Kidney epithelial cell (primary cell): ENCODE measurements at regions not wholly inside any gene's neighbourhood (a gene's known extent, or its start where the extent isn't known, plus 50 kb on each side); places are given as distances from the start of the nearest gene placed in this dataset.

ENCODE experiments used
- DNase-seq: peaks from one replicate; pipeline ENCODE4 v3.0.0-alpha.2; 2010; ENCODE audit warnings: low read depth
- H3K27me3 ChIP-seq: 2 replicates; pipeline ENCODE4 v1.6.0; 2011; ENCODE audit warnings: low read length; ENCODE audit not compliant: control insufficient read depth, insufficient read depth
- H3K36me3 ChIP-seq: 2 replicates; pipeline ENCODE4 v1.5.1; 2011; ENCODE audit warnings: low read length; ENCODE audit not compliant: control insufficient read depth, insufficient read depth
- H3K4me3 ChIP-seq: 2 replicates; pipeline ENCODE4 v1.5.1; 2011; ENCODE audit warnings: low read depth, mild to moderate bottlenecking, control low read depth, low read length
- TF ChIP-seq, protein P1 (sequence below): IDR thresholded peaks from 2 replicates; pipeline ENCODE4 v1.5.1; 2011; ENCODE audit warnings: mild to moderate bottlenecking, moderate library complexity, low read length, control low read depth, inconsistent platforms; ENCODE audit not compliant: insufficient read depth, poor library complexity, severe bottlenecking

DNA sequence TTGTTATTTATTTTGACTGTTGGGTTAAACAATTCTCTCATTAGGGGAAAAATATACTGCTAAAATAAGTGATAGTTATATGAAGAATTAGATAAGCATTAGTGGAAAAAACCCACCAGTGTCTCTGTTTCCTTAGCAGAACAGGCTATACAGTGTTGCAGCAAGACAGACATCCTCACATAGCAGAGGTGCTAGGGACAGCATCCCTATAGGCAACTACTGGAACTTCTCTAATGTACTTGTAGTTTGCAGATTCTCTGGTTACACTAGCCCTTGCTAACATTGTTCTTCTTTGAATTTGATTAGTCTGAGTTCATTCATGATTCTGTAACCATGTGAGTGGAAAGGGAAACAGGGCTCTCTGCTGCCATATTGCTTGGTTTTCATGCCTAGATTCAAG is 661.8 kb upstream of the RGMB start:
- Histone ChIP-seq H3K4me3 (no peak overlapping the region), H3K36me3 (no peaks in the 10 kb centered on the region), H3K27me3 (no peaks in the 10 kb centered on the region)
- no peak for DNase-seq
- TF ChIP-seq, protein P1, sequence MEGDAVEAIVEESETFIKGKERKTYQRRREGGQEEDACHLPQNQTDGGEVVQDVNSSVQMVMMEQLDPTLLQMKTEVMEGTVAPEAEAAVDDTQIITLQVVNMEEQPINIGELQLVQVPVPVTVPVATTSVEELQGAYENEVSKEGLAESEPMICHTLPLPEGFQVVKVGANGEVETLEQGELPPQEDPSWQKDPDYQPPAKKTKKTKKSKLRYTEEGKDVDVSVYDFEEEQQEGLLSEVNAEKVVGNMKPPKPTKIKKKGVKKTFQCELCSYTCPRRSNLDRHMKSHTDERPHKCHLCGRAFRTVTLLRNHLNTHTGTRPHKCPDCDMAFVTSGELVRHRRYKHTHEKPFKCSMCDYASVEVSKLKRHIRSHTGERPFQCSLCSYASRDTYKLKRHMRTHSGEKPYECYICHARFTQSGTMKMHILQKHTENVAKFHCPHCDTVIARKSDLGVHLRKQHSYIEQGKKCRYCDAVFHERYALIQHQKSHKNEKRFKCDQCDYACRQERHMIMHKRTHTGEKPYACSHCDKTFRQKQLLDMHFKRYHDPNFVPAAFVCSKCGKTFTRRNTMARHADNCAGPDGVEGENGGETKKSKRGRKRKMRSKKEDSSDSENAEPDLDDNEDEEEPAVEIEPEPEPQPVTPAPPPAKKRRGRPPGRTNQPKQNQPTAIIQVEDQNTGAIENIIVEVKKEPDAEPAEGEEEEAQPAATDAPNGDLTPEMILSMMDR = no peak

DNA sequence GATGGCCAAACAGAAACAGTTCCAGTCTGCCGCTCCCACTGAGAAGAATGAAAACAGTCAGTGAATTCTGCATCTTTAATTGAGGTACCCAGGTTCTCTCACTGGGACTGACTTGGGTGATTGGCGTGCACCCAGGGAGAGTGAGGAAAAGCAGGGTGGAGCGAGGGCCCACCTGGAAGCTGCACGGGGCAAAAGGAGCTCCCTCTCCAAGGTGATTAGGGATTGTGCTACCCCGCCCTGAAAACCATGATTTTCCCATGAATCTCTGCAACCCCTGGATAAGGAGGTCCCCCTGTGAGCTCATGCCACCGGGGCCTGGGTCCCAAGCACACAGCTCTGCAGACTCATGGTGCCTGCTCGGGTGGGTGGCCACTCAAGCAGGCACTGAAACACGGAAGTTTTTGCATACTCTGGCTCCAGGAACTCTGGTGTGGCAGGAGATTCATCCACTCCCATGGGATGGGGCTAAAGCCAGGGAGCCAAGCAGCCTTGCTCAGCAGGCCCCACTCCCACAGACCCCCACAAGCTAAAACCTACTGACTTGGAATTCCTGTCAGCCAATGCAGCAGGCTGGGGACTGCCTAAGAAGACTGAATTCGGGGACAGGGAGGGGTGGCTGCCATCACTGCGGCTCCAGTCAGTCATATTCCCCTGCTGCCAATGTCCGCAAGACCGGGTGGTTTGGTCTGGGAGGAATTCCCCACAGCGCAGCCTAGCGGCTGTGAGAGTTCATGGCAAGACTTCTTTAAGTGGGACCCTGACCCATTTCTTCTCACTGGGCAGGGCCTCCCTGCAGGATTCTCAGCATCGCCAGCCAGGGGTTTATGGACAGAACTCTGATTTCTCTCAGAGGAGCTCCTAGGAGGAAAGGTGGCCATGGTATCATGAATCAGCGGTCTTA is 652.2 kb upstream of the RGMB start:
- TF ChIP-seq, protein P1 = no peak
- DNase-seq = no peak
- Histone ChIP-seq H3K27me3 (no peaks in the 10 kb centered on the region), H3K4me3 (no peak overlapping the region), H3K36me3 (no peaks in the 10 kb centered on the region)

DNA sequence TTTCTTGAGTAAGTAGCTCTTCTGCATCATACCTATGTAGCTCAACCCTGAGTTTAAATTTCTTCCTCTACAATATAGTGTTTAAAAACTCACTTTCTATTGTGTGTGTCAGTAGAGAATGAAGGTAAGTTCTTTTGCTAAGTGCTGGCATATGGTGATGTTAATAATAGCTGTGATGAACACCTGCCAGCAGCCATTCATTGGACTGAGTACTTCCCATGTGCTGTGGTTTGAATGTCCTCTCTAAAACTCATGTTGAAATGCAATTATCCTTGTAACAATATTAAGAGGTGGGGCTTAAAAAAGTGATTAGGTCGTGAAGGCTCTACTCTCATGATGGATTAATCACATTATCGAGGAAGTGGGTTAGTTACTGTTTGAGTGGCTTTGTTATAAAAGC is 645.2 kb upstream of the RGMB start:
- Histone ChIP-seq H3K36me3 (no peaks in the 10 kb centered on the region), H3K4me3 (no peak overlapping the region), H3K27me3 (no peaks in the 10 kb centered on the region)
- TF ChIP-seq, protein P1 = no peak
- no peak for DNase-seq

DNA sequence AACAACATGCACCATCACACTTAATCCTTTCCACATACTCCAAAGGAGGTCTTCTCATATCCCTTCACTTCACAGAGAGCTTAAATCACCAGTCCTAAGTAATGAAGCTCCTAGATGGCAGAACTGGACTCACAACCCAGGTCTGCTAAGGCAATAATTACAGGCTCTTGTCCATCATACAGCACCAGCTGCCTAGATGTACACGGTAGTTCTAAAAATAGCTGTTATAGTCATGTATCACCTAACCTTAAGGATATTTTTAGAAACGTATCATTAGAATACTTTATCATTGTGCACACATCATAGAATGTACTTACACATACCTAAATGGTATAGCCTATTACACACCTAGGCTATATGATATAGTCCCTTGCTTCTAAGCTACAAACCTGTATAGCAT is 644.6 kb upstream of the RGMB start:
- TF ChIP-seq, protein P1 = no peak
- no peak for DNase-seq
- H3K27me3 ChIP-seq = no peaks in the 10 kb centered on the region
- no peak overlapping the region for H3K4me3 ChIP-seq
- no peaks in the 10 kb centered on the region for H3K36me3 ChIP-seq

DNA sequence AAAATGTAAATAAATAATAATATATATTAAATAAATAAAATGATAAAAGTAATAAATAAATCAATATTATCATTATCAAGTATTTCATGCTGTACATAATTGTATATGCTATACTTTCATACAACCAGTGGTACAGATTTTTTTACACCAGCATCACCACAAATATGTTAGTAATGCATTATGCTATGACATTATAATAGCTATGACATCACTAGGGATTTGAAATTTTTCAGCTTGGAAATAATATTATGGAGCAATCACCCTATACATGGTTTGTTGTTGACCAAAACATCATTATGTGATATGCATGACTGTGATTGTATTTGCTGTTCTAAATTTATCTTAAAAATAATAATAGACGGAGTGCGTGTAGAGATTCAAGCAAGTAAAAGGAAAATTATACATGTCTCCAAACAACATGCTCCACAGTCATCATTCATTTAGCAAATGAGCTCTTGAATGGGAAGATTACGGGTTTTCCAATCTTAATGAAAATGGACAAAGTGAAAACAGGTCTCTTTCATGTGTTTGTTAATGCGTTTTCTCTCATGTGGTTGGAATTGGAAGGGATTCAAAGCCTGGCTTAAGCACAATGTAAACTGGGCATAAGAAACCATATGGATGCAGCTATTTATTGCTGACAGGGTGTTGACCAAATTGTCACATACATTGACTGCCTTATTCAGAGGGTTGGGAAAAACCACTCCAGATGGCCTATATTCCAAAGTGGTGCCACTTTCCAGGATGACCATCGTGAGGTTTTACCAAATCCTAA is 643.0 kb upstream of the RGMB start:
- Histone ChIP-seq H3K4me3 (no peak overlapping the region), H3K36me3 (no peaks in the 10 kb centered on the region), H3K27me3 (no peaks in the 10 kb centered on the region)
- DNase-seq = no peak
- TF ChIP-seq, protein P1 = no peak
